ENCODE measurements at regions not wholly inside any gene's neighbourhood (a gene's known extent, or its start where the extent isn't known, plus 50 kb on each side); places are given as distances from the start of the nearest gene placed in this dataset.

DNA sequence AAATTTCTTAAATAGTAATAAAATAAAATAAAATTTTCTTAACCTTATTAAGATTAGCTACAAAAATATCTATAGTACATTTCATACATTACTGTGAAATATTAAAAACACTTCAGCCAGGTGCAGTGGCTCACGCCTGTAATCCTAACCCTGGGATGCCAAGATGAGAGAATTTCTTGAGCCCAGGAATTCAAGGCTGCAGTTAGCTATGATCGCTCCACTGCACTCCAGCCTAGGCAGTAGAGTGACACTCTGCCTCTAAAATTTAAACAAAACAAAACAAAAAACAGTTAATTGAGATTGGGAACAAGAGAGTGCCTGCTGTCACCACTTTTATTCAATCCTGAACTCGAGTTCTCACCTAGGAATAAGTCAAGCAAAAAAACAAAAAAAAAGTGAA is 95.0 kb upstream of the CPNE8 start:
- ATAC-seq, result no peak
- no peaks in the 10 kb centered on the region for H3K9me3 ChIP-seq (ENCODE audit: control insufficient read depth in 1 of 2, insufficient read depth in 1 of 2, low read depth in 1 of 2, low read length in 2 of 2)
- CTCF ChIA-PET, result no interaction called here

More for the DNA sequence above, 95.0 kb upstream of the CPNE8 start:
- intact Hi-C loops (cut with micrococcal nuclease), result no loop called here
- no peak overlapping the region for H3K4me2 ChIP-seq (ENCODE audit: low read length)
- H4K20me1 ChIP-seq (ENCODE audit: insufficient read depth), result no peaks in the 10 kb centered on the region
- no peaks in the 10 kb centered on the region for H3K27me3 ChIP-seq (ENCODE audit: insufficient read depth, low read length)
- TF ChIP-seq SP1 (IDR thresholded peaks at IDR 0.05; ENCODE audit: low read depth) (no peak), CBX3 (IDR thresholded peaks at IDR 0.05; ENCODE audit: low read depth) (no peak), POLR2A (IDR thresholded peaks at IDR 0.05; ENCODE audit: borderline replicate concordance, extremely low read depth, insufficient read depth, insufficient read length) (no peak), CEBPB (IDR thresholded peaks at IDR 0.05; ENCODE audit: low read depth) (no peak), YY1 (IDR thresholded peaks at IDR 0.05; ENCODE audit: extremely low read depth, insufficient replicate concordance, low read depth, low read length) (no peak), RAD21 (IDR thresholded peaks at IDR 0.05; ENCODE audit: low read depth) (no peak), SIN3A (IDR thresholded peaks at IDR 0.05; ENCODE audit: low read depth) (no peak), ZFX (IDR thresholded peaks at IDR 0.05) (no peak), ZNF274 (IDR thresholded peaks at IDR 0.05; ENCODE audit: low read depth, low read length) (no peak), EZH2phosphoT487 (IDR thresholded peaks at IDR 0.05; ENCODE audit: borderline replicate concordance) (no peak), SRF (IDR thresholded peaks at IDR 0.05; ENCODE audit: low read depth) (no peak), EZH2 (IDR thresholded peaks at IDR 0.05) (no peak), ELF1 (IDR thresholded peaks at IDR 0.05; ENCODE audit: borderline replicate concordance, low read depth) (no peak), EGR1 (IDR thresholded peaks at IDR 0.05; ENCODE audit: low read depth) (no peak), POLR2AphosphoS5 (IDR thresholded peaks at IDR 0.05; ENCODE audit: low read depth, low read length) (no peak), JUND (IDR thresholded peaks at IDR 0.05) (no peak)
- TF ChIP-seq, protein P1, sequence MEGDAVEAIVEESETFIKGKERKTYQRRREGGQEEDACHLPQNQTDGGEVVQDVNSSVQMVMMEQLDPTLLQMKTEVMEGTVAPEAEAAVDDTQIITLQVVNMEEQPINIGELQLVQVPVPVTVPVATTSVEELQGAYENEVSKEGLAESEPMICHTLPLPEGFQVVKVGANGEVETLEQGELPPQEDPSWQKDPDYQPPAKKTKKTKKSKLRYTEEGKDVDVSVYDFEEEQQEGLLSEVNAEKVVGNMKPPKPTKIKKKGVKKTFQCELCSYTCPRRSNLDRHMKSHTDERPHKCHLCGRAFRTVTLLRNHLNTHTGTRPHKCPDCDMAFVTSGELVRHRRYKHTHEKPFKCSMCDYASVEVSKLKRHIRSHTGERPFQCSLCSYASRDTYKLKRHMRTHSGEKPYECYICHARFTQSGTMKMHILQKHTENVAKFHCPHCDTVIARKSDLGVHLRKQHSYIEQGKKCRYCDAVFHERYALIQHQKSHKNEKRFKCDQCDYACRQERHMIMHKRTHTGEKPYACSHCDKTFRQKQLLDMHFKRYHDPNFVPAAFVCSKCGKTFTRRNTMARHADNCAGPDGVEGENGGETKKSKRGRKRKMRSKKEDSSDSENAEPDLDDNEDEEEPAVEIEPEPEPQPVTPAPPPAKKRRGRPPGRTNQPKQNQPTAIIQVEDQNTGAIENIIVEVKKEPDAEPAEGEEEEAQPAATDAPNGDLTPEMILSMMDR (IDR thresholded peaks at IDR 0.05 in 2 of 3, conservative IDR thresholded peaks at IDR 0.05 in 1 of 3; ENCODE audit: borderline replicate concordance in 1 of 3, insufficient read depth in 1 of 3, low read depth in 2 of 3, low read length in 2 of 3), result no peak
- TF ChIP-seq, protein P2, sequence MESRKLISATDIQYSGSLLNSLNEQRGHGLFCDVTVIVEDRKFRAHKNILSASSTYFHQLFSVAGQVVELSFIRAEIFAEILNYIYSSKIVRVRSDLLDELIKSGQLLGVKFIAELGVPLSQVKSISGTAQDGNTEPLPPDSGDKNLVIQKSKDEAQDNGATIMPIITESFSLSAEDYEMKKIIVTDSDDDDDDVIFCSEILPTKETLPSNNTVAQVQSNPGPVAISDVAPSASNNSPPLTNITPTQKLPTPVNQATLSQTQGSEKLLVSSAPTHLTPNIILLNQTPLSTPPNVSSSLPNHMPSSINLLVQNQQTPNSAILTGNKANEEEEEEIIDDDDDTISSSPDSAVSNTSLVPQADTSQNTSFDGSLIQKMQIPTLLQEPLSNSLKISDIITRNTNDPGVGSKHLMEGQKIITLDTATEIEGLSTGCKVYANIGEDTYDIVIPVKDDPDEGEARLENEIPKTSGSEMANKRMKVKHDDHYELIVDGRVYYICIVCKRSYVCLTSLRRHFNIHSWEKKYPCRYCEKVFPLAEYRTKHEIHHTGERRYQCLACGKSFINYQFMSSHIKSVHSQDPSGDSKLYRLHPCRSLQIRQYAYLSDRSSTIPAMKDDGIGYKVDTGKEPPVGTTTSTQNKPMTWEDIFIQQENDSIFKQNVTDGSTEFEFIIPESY (IDR thresholded peaks at IDR 0.05; ENCODE audit: extremely low read depth, insufficient replicate concordance, low read length), result no peak
- TF ChIP-seq, protein P3, sequence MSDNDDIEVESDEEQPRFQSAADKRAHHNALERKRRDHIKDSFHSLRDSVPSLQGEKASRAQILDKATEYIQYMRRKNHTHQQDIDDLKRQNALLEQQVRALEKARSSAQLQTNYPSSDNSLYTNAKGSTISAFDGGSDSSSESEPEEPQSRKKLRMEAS (IDR thresholded peaks at IDR 0.05), result no peak
- TF ChIP-seq, protein P4, sequence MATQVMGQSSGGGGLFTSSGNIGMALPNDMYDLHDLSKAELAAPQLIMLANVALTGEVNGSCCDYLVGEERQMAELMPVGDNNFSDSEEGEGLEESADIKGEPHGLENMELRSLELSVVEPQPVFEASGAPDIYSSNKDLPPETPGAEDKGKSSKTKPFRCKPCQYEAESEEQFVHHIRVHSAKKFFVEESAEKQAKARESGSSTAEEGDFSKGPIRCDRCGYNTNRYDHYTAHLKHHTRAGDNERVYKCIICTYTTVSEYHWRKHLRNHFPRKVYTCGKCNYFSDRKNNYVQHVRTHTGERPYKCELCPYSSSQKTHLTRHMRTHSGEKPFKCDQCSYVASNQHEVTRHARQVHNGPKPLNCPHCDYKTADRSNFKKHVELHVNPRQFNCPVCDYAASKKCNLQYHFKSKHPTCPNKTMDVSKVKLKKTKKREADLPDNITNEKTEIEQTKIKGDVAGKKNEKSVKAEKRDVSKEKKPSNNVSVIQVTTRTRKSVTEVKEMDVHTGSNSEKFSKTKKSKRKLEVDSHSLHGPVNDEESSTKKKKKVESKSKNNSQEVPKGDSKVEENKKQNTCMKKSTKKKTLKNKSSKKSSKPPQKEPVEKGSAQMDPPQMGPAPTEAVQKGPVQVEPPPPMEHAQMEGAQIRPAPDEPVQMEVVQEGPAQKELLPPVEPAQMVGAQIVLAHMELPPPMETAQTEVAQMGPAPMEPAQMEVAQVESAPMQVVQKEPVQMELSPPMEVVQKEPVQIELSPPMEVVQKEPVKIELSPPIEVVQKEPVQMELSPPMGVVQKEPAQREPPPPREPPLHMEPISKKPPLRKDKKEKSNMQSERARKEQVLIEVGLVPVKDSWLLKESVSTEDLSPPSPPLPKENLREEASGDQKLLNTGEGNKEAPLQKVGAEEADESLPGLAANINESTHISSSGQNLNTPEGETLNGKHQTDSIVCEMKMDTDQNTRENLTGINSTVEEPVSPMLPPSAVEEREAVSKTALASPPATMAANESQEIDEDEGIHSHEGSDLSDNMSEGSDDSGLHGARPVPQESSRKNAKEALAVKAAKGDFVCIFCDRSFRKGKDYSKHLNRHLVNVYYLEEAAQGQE (IDR thresholded peaks at IDR 0.05; ENCODE audit: low read depth), result no peak
- BruUV-seq (replicated peaks), result no TSS peak
- DNase-seq (ENCODE audit: low read depth, low spot score), result no peak
- H3K27ac ChIP-seq (ENCODE audit: low read depth, low read length), result no peak overlapping the region
- no peak overlapping the region for H2AFZ ChIP-seq (ENCODE audit: low read depth, low read length, poor library complexity, severe bottlenecking)
- no peaks in the 10 kb centered on the region for H3K36me3 ChIP-seq (ENCODE audit: control insufficient read depth in 1 of 2, insufficient read depth in 2 of 2, low read length in 2 of 2)
- H3K79me2 ChIP-seq (ENCODE audit: insufficient read depth, low read length), result no peaks in the 10 kb centered on the region
- no peak overlapping the region for H3K4me3 ChIP-seq (replicated peaks in 1 of 2; ENCODE audit: low read depth in 1 of 2, low read length in 2 of 2)
- ChIA-PET POLR2A (no interaction called here), RAD21 (ENCODE audit: low non-redundant PET in 1 of 2, low total read pairs in 2 of 2, uncharacterized antibody in 2 of 2, unreplicated experiment in 2 of 2) (no interaction called here)
- H3K9ac ChIP-seq (ENCODE audit: low read length), result no peak overlapping the region
- H3K4me1 ChIP-seq (ENCODE audit: control insufficient read depth in 1 of 2, insufficient read depth in 2 of 2, low read length in 2 of 2), result no peaks in the 10 kb centered on the region
- no peaks in the 10 kb centered on the region for H3K9me2 ChIP-seq (ENCODE audit: insufficient read depth)
